ENCODE measurements at regions not wholly inside any gene's neighbourhood (a gene's known extent, or its start where the extent isn't known, plus 50 kb on each side); places are given as distances from the start of the nearest gene placed in this dataset.

GRCh38 chr4:176843710-176844109 lies 51.0 kb upstream of the VEGFC start:
- intact Hi-C loops (cut with micrococcal nuclease), result no loop called here
- ATAC-seq (no peak), DNase-seq (no peak)

- ATAC-seq (no peak), DNase-seq (no peak)
- intact Hi-C loops (cut with micrococcal nuclease), result no loop called here
These were observed 51.7 kb upstream of the VEGFC start for GRCh38 chr4:176844448-176844847.

- ATAC-seq (no peak), DNase-seq (no peak)
- intact Hi-C loops (cut with micrococcal nuclease), result no loop called here
These were observed 52.9 kb upstream of the VEGFC start for GRCh38 chr4:176845636-176846035.

GRCh38 chr4:176849076-176849475 lies 56.4 kb upstream of the VEGFC start:
- no peak for ATAC-seq

GRCh38 chr4:176850436-176850835 lies 57.7 kb upstream of the VEGFC start:
- intact Hi-C loops (cut with micrococcal nuclease), result no loop called here
- ATAC-seq (no peak), DNase-seq (no peak)

More at GRCh38 chr4:176849076-176849475, 56.4 kb upstream of the VEGFC start:
- intact Hi-C loops (cut with micrococcal nuclease), result no loop called here
- no peak for DNase-seq

GRCh38 chr4:176856421-176856820 lies 63.7 kb upstream of the VEGFC start:
- intact Hi-C loops (cut with micrococcal nuclease), result no loop called here
- DNase-seq (no peak), ATAC-seq (no peak)

- ATAC-seq, result no peak
- no peak for DNase-seq
- intact Hi-C loops (cut with micrococcal nuclease), result no loop called here
These were observed 66.1 kb upstream of the VEGFC start for GRCh38 chr4:176858839-176859238.

GRCh38 chr4:176864238-176864637 lies 71.5 kb upstream of the VEGFC start:
- ATAC-seq, result no peak
- intact Hi-C loops (cut with micrococcal nuclease), result no loop called here

GRCh38 chr4:176868676-176869075 lies 76.0 kb upstream of the VEGFC start:
- no peak for ATAC-seq
- intact Hi-C loops (cut with micrococcal nuclease), result no loop called here
- DNase-seq, result no peak

More at GRCh38 chr4:176864238-176864637, 71.5 kb upstream of the VEGFC start:
- DNase-seq, result no peak

GRCh38 chr4:176872461-176872860 lies 79.7 kb upstream of the VEGFC start:
- intact Hi-C loops (cut with micrococcal nuclease), result no loop called here
- DNase-seq (no peak), ATAC-seq (no peak)

GRCh38 chr4:176874721-176875445 lies 82.2 kb upstream of the VEGFC start:
- DNase-seq (no peak), ATAC-seq (no peak)
- intact Hi-C loops (cut with micrococcal nuclease), result no loop called here

- ATAC-seq, result no peak
- intact Hi-C loops (cut with micrococcal nuclease), result no loop called here
- DNase-seq, result no peak
These were observed 82.8 kb upstream of the VEGFC start for GRCh38 chr4:176875446-176875930.

GRCh38 chr4:176879380-176880116 lies 86.8 kb upstream of the VEGFC start:
- DNase-seq (no peak), ATAC-seq (no peak)
- intact Hi-C loops (cut with micrococcal nuclease), result no loop called here

- ATAC-seq (no peak), DNase-seq (no peak)
- intact Hi-C loops (cut with micrococcal nuclease), result no loop called here
These were observed 89.5 kb upstream of the VEGFC start for GRCh38 chr4:176882206-176882605.

GRCh38 chr4:176883108-176883550 lies 90.4 kb upstream of the VEGFC start:
- intact Hi-C loops (cut with micrococcal nuclease), result no loop called here
- no peak for DNase-seq
- no peak for ATAC-seq

GRCh38 chr4:176883681-176884418 lies 91.1 kb upstream of the VEGFC start:
- no peak for DNase-seq
- ATAC-seq, result no peak

GRCh38 chr4:176885224-176885623 lies 92.5 kb upstream of the VEGFC start:
- DNase-seq (no peak), ATAC-seq (no peak)
- intact Hi-C loops (cut with micrococcal nuclease), result no loop called here

More at GRCh38 chr4:176883681-176884418, 91.1 kb upstream of the VEGFC start:
- intact Hi-C loops (cut with micrococcal nuclease), result no loop called here

- no peak for ATAC-seq
- DNase-seq, result no peak
- intact Hi-C loops (cut with micrococcal nuclease), result no loop called here
These were observed 93.4 kb upstream of the VEGFC start for GRCh38 chr4:176886135-176886534.

- DNase-seq (no peak), ATAC-seq (no peak)
- intact Hi-C loops (cut with micrococcal nuclease), result no loop called here
These were observed 97.1 kb upstream of the VEGFC start for GRCh38 chr4:176889776-176890175.

GRCh38 chr4:176894498-176894897 lies 101.8 kb upstream of the VEGFC start:
- intact Hi-C loops (cut with micrococcal nuclease), result no loop called here

More at GRCh38 chr4:176894498-176894897, 101.8 kb upstream of the VEGFC start:
- ATAC-seq, result no peak
- DNase-seq, result no peak
